DMS79 (cell line): ENCODE measurements at regions not wholly inside any gene's neighbourhood (a gene's known extent, or its start where the extent isn't known, plus 50 kb on each side); places are given as distances from the start of the nearest gene placed in this dataset.
A peak's percentile ranks its signal among the peaks of the same experiment; 100 is the strongest.
"Not testable (repeated sequence)": the region's sequence is repeated elsewhere in the genome, so short reads cannot be mapped to it uniquely, and the experiment has no call there.

Experiments used
- DNase-seq: peaks from one replicate; lab custom pipeline; 2025; lab: John Stamatoyannopoulos, UW

GRCh38 chr1:143905214-143906179 is 66.3 kb downstream of the FAM72C start:
- DNase-seq, result peak; percentile 27

GRCh38 chr1:143904622-143904979 is 67.2 kb downstream of the FAM72C start:
- not testable (repeated sequence) for DNase-seq

- peak; percentile 25 for DNase-seq
Observed at GRCh38 chr1:143903899-143904621, 67.7 kb downstream of the FAM72C start.

GRCh38 chr1:143896377-143896776 is 75.4 kb downstream of the FAM72C start:
- DNase-seq, result not testable (repeated sequence)

- peak; percentile 6 for DNase-seq
Observed at GRCh38 chr1:143884932-143885574, 86.7 kb downstream of the FAM72C start.

GRCh38 chr1:143884532-143884931 is 87.3 kb downstream of the FAM72C start:
- DNase-seq, result not testable (repeated sequence)

GRCh38 chr1:143879757-143880536 is 91.8 kb downstream of the FAM72C start:
- not testable (repeated sequence) for DNase-seq

- DNase-seq, result not testable (repeated sequence)
Observed at GRCh38 chr1:143875947-143876346, 95.8 kb downstream of the FAM72C start.

- DNase-seq, result not testable (repeated sequence)
Observed at GRCh38 chr1:143874625-143875024, 97.2 kb downstream of the FAM72C start.

GRCh38 chr1:143873650-143874049 is 98.1 kb downstream of the FAM72C start:
- DNase-seq, result not testable (repeated sequence)

GRCh38 chr1:143870388-143870787 is 101.4 kb downstream of the FAM72C start:
- DNase-seq, result not testable (repeated sequence)

- DNase-seq, result not testable (repeated sequence)
Observed at GRCh38 chr1:143867590-143868220, 104.1 kb downstream of the FAM72C start.

GRCh38 chr1:143863901-143864520 is 107.8 kb downstream of the FAM72C start:
- DNase-seq, result not testable (repeated sequence)

GRCh38 chr1:143862722-143863121 is 109.1 kb downstream of the FAM72C start:
- DNase-seq, result not testable (repeated sequence)

- not testable (repeated sequence) for DNase-seq
Observed at GRCh38 chr1:143861306-143861705, 110.5 kb downstream of the FAM72C start.

GRCh38 chr1:143855867-143856266 is 115.9 kb downstream of the FAM72C start:
- DNase-seq, result not testable (repeated sequence)

- not testable (repeated sequence) for DNase-seq
Observed at GRCh38 chr1:143854069-143854468, 117.7 kb downstream of the FAM72C start.

GRCh38 chr1:143850637-143851036 is 121.1 kb downstream of the FAM72C start:
- not testable (repeated sequence) for DNase-seq

- not testable (repeated sequence) for DNase-seq
Observed at GRCh38 chr1:143848859-143849258, 122.9 kb downstream of the FAM72C start.

GRCh38 chr1:143845193-143845592 is 126.6 kb downstream of the FAM72C start:
- DNase-seq, result not testable (repeated sequence)
